Astrocyte of the cerebellum (primary cell): ENCODE measurements at regions not wholly inside any gene's neighbourhood (a gene's known extent, or its start where the extent isn't known, plus 50 kb on each side); places are given as distances from the start of the nearest gene placed in this dataset.

Experiments used
- DNase-seq: peaks from one replicate; pipeline ENCODE4 v3.0.0-alpha.2; 2011; ENCODE audit warnings: low read depth
- H3K4me3 ChIP-seq: 2 replicates; pipeline ENCODE4 v1.5.1; 2011; ENCODE audit warnings: mild to moderate bottlenecking, low read depth, low read length, moderate library complexity
- CTCF ChIP-seq: IDR thresholded peaks from 2 replicates; pipeline ENCODE4 v1.5.1; 2012; ENCODE audit warnings: low read length, low read depth, moderate library complexity, mild to moderate bottlenecking; ENCODE audit errors: missing control alignments
- in situ Hi-C: cut with HindIII; loops from 2 replicates; pipeline ENCODE4 v1.10.0; 2017; ENCODE audit warnings: low sequenced_read_pairs

- no peak overlapping the region for H3K4me3 ChIP-seq
- DNase-seq = no peak
- in situ Hi-C loops = no loop called here
- TF ChIP-seq CTCF = no peak
These were observed 961.5 kb upstream of the ZEB2 start for GRCh38 chr2:145481334-145481922.

- TF ChIP-seq CTCF = no peak
- in situ Hi-C loops = no loop called here
- peak; percentile 74 for DNase-seq
- H3K4me3 ChIP-seq = no peak overlapping the region
These were observed 944.9 kb upstream of the ZEB2 start for GRCh38 chr2:145464866-145465265.

- no peak overlapping the region for H3K4me3 ChIP-seq
- no peak for TF ChIP-seq CTCF
- DNase-seq = no peak
- in situ Hi-C loops = no loop called here
These were observed 940.2 kb upstream of the ZEB2 start for GRCh38 chr2:145460112-145460511.

GRCh38 chr2:145431181-145431951 lies 911.4 kb upstream of the ZEB2 start:
- no peak for DNase-seq
- no peak overlapping the region for H3K4me3 ChIP-seq
- no peak for TF ChIP-seq CTCF
- in situ Hi-C loops = no loop called here

- in situ Hi-C loops = no loop called here
- no peak for TF ChIP-seq CTCF
- DNase-seq = no peak
- no peak overlapping the region for H3K4me3 ChIP-seq
These were observed 903.9 kb upstream of the ZEB2 start for GRCh38 chr2:145423809-145424208.

GRCh38 chr2:145422576-145422975 lies 902.7 kb upstream of the ZEB2 start:
- no peak overlapping the region for H3K4me3 ChIP-seq
- in situ Hi-C loops = no loop called here
- TF ChIP-seq CTCF = no peak
- no peak for DNase-seq
